NCI-H1436 treated with DMSO at 0.1 percent for 48 hours (cell line): ENCODE measurements at regions not wholly inside any gene's neighbourhood (a gene's known extent, or its start where the extent isn't known, plus 50 kb on each side); places are given as distances from the start of the nearest gene placed in this dataset.

ENCODE experiments used
- DNase-seq: peaks from one replicate; lab custom pipeline; 2025; lab: John Stamatoyannopoulos, UW

- DNase-seq = no peak
Measured at GRCh38 chr6:169965657-169966311, 214.4 kb downstream of the ERMARD start.

GRCh38 chr6:169965239-169965638 lies 213.8 kb downstream of the ERMARD start:
- DNase-seq = no peak

DNA sequence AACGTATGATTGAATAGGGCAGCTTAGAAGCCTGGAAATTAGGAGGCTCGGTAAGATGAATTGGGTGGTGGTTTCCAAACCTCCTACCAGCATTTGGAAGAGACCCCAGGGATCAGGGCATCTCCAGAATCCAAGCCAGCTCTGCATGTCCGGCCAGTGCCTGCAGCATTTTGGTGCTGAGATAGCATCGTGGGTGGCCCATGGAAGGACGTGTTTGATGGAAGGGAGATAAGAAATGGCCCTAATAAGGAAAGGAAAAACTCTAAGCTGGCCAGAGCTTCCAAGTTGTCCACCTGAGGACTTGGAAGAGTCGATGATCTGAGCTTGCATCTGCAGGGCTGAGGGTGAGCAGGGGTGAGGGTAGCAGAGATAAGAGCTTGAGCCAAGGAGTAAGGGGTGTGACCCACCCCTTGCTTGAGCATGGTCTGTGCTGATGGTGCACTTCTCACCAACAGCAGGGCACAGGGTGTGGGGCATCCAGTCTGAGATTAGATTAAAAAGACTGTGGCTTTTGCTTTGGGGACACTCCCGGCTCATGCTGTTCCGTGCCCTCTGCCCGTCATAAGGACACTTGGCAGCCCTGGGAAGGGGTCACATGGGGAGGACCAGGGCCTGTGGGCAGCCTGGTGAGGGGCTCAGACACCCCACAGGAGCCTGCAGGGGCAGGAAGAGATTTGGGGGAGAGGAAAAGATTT lies 213.2 kb downstream of the ERMARD start:
- DNase-seq = no peak

GRCh38 chr6:169963581-169964297 lies 212.3 kb downstream of the ERMARD start:
- DNase-seq = no peak

DNA sequence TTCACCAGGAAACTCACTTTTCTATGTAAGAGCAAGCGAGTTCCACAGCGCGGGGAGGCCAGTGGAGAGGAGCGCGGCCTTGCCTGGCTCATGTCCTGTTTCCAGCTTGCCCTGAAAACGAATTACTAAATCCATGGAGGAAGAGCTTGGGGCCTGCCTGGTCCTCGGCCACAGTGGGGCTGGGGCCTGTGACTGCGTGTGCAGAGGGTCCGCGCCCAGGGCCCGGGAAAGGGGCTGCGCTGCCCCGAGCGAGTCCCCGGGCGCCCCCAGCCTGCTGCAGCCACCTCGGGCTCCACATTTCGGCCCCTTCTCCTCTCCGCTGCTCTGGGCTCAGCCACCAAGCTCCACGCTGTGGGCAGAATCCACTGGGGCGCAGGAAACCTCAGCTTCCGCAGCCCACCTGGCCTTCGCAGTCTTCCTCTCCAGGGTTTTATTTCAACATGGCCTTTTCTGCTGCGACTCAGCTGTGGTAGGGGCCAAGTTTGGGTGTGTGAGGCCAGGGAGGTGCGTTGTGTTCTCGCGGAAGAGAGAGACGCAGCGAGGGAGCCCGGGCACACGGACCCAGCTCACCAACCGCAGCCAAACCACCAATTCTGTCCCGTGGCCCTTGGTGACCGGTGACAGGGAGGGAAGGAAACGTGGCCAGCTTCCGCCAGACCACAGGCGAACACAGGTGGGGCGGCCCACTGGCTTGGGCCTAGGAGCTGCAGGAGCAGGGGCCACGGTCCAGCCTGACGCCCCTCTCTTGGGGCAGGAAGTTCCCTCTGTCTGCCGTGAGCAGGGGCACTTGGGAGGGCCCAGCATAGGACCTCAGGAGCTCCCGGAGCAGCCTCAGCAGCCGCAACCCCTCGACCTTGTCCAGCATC lies 211.4 kb downstream of the ERMARD start:
- DNase-seq = no peak

- DNase-seq = no peak
Measured at GRCh38 chr6:169961772-169962561, 210.5 kb downstream of the ERMARD start.

DNA sequence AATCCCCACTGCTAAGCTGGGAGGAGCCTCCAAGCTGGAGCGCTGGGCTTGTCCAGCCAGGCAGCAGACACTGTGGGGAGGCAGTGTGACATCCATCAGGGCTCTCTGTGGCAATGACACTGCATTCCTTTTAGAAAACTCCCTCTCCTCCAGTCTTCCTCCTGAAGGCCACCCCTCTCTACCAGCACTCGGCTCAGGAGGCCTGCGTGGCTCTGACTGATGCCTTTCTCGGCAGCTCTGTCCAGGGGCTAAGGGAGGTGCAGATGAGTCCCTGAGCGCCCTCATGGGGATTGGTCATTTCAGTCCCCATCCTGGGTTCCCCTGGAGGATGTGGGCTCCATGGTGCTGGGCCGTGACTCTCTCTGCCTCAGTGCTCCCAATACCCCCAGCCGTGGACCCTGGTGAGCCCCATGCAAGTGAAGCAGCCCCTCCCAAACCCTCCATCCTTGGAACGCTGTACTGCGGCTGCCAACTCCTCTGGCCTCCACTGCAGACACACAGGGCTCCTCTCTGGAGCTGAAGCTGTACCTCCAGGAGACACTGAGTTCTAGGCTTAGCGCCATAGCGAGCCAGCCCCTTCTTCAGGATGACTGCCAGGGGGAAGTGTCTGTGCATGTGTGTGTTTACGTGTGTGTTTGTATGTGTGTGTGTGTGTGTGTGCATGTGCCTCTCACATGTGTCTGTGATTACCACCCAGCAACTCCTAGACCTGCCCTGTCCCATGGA lies 209.6 kb downstream of the ERMARD start:
- DNase-seq = no peak

DNA sequence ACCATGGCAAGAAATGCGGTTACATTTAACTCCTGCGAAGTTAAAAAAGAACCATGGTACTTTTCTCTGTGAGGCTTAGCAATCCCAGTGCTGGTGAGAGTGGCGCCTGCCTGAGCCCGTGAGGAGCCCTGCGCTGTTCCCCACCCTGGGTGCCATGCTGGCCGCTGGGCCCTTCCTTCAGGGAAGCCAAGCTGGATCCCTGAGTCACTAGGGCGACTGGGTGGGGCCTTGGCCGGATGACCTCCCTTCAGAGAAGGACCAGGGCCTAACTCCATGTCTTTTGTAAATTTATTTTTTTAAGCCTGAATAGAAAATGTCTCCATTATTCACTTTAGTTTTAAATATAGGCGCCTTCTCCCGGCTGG lies 209.1 kb downstream of the ERMARD start:
- no peak for DNase-seq

- DNase-seq = no peak
Measured at GRCh38 chr6:169960003-169960344, 208.6 kb downstream of the ERMARD start.

- peak; percentile 63 for DNase-seq
Measured at GRCh38 chr6:169959136-169960002, 207.9 kb downstream of the ERMARD start.

DNA sequence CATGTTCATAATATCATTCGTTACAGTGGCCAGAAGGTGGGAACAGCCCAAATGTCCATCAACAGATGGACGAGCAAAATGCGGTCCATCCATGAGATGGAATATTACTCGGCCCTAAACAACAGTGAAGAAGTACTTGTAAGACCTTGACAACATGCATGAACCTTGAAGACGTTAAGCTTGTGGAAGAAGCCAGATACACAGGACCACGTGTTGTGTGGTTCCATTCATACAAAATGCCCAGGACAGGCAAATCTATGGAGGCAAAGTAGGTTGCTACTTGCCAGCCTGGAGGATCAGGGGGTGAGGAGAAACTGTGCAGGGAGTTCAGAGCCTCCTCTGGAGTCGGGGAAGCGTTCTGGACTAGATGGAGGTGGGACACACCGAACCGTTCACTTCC lies 207.1 kb downstream of the ERMARD start:
- no peak for DNase-seq

DNA sequence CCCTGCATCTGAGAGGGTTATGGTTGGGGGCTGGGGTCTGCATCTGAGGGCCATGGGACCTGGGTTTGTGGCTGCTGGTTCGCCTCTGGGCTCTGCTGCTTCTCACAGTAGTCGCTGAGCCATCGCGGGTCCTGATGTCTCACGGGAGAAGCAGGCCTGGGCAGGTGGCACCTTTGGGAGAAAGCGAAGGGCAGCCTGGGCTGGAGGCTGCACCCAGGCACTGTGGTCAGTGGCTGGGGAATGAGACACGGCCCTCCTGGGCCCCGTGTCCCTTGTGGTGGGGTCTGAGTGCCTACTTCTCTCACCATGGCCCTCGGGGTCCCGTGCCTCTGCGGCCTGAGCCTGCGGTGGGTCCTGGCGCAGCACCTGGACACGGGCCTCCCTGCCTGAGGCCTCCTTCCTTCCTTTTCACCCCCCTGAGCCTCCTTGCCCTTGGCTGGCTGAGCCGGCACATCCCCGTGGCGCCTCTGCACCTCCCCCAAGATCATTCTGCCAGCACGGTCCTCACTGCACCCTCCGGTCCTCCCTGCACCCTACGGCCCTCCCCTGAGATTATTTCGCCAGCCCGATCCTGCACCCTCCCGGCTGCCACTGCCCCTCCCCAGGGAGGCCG lies 206.0 kb downstream of the ERMARD start:
- DNase-seq = no peak

DNA sequence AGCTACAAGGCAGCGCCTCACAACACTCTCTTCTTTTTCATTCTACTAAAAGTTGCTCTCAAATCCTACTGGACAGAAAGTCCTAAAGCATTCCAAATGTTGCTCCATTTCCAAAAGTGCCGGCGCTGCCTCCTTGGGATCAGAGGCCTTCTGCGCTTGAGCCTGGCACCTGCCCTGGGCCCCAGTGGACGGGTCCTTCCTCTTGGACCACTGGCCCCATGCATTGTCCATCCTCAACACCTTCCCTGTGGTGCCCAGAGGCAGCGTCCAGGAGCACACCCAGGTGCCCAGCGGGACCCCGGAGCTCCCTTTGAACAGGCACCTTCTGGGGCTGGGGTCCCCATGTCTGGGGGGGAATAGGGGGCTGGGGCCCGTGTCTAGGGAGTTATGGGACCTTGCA lies 205.2 kb downstream of the ERMARD start:
- DNase-seq = no peak

GRCh38 chr6:169955731-169956437 lies 204.5 kb downstream of the ERMARD start:
- no peak for DNase-seq

DNA sequence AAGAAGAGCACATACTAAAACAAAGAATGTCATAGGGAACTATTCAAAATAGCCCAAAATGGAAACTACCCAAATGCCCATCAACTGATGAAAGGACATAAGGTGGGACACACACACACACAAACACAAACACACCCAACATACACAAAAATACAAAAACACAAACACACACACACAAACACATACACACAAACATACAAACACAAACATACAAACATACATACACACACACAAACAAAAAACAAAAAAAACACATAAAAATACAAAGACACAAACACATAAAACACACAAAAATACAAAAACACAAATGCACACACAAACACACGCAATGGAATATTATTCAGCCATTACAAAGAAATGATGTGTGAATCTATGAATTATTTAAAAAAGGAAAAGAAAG lies 203.6 kb downstream of the ERMARD start:
- DNase-seq = no peak

DNA sequence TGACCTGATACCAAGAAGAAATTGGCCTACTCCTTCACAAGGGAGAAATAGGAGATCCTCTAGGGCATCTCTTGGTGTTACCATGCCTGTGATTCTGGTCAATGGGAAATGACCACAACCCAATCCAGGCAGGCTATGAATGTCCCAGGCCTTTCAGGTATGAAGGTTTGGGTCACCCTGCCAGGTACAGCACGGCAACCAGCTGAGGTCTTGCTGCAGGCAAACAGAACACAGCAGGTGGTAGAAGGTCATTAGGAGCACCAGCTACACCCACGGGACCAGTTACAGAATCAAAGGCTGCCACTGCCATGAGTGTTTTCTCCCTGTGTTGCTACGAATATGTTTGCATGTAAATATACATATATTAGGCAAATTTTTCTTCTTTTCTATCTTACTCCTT lies 202.3 kb downstream of the ERMARD start:
- DNase-seq = no peak

DNA sequence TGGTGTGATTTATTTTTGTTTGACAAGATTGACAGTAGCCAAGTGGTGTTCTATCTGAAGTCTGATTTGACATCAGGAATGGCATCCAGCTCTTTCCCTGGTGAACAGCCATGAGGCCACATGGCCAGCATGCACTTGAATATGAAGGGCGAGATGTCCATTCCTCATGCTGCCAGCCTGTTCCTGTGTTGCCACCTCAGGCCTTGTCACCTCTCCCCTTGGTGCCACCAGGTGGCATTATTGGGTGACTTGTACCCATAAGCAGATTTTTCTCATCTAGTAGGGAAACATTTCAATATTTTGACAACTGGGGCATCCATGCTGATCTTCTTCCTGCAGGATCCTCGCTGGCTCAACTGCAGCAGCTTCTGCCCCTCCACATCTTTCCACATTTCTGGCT lies 199.1 kb downstream of the ERMARD start:
- peak; percentile 23 for DNase-seq

DNA sequence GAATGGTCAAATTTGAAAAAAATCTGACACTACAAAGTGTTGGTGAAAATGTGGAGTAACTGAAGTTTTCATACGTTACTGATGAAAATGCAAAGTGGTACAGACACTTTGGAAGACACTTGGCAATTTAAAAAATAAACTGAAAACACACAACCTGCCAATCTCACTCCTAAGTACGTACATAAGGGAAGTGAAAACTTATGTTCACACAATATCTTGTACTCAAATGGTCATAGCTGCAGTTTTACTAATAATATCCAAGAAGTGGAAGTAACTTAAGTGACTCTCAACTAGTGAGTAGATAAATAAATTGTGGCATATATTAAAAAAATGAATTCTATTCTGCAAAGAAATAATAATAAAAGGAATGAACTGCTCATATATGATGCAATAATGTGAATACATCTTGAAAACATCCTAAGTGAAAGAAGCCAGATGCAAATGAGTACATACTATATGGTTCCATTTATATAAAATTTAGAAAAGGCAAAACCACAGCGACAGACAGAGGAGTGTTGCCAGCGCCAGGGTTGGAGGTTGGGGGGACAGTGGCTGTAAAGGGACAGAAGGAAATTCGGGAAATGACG lies 198.2 kb downstream of the ERMARD start:
- DNase-seq = no peak

DNA sequence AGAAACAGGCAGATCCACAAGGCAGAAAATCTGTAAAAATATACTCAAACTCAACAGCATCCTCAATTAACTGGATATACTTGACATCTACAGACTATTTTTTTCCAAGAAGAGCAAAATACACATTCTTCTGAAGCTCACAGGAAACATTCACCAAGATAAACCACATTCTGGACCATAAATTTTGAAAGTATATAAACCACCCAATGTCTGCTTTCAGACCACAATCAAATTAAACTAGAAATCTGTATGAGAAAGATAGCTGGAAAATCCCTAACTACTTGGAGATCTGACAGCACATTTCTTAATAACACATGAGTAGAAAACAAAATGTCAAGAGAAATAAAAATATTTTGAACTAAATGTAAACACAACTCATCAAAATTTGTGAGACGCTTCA lies 195.5 kb downstream of the ERMARD start:
- DNase-seq = no peak
